DMS53 (cell line): ENCODE measurements at regions not wholly inside any gene's neighbourhood (a gene's known extent, or its start where the extent isn't known, plus 50 kb on each side); places are given as distances from the start of the nearest gene placed in this dataset.

Experiments
- DNase-seq: peaks from one replicate; lab custom pipeline; 2025; lab: John Stamatoyannopoulos, UW

DNA sequence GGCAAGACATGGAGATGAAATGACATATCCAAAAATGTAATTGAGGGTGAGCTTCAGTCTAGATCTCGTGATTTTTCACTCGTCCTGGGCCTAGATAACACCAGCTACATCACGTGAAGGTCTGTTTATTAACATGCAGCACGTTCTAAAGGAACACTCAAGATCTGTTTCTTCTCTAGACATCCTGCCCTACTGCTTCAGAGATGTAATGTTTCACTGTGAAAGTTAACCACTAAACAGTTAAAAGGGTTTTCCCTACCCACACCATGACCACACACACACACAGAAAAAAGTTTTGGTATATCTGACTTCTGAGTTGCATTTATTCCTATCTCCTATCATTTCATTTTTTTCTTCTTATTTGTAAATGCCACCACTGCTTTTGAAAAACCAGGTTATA is 52.3 kb upstream of the SMIM31 start:
- DNase-seq: no peak
